SK-N-MC (cell line): ENCODE measurements at regions not wholly inside any gene's neighbourhood (a gene's known extent, or its start where the extent isn't known, plus 50 kb on each side); places are given as distances from the start of the nearest gene placed in this dataset.
"Not testable (repeated sequence)": the region's sequence is repeated elsewhere in the genome, so short reads cannot be mapped to it uniquely, and the experiment has no call there.

Experiments
- EZH2 ChIP-seq: fragments of 200-600 bp; sonication (generic); IDR thresholded peaks from one replicate; pipeline ENCODE4 v1.6.1; 2017; ENCODE audit warnings: antibody characterized with exemption
- FOXP2 ChIP-seq: optimal IDR thresholded peaks from 2 replicates; pipeline ENCODE3; 2011; ENCODE audit warnings: mild to moderate bottlenecking, moderate library complexity; ENCODE audit not compliant: insufficient read depth; ENCODE audit errors: extremely low read length, control extremely low read depth
- POLR2AphosphoS5 ChIP-seq: IDR thresholded peaks from 2 replicates; pipeline ENCODE4 v1.6.1; 2012; ENCODE audit warnings: mild to moderate bottlenecking, low read depth, low read length, borderline replicate concordance

GRCh38 chr3:56934481-56934880, 126.0 kb upstream of the SPATA12 start:
- TF ChIP-seq POLR2AphosphoS5, EZH2, FOXP2: not testable (repeated sequence)
